SK-N-SH treated with all-trans-retinoic acid at 6 μM for 48 hours (cell line): ENCODE measurements at regions not wholly inside any gene's neighbourhood (a gene's known extent, or its start where the extent isn't known, plus 50 kb on each side); places are given as distances from the start of the nearest gene placed in this dataset.

Source experiments
- ATAC-seq: fragments of 200-7000 bp; cut with Tn5 transposase; 3 replicates; pipeline ENCODE4 v1.9.1; 2020; ENCODE audit warnings: mild to moderate bottlenecking, moderate library complexity
- ARNTL ChIP-seq: fragments of 450-650 bp; formaldehyde crosslinking; IDR thresholded peaks from 2 replicates; pipeline ENCODE4 v1.5.0; 2020; ENCODE audit warnings: low read depth, mild to moderate bottlenecking, moderate library complexity, borderline replicate concordance
- BACH2 ChIP-seq: fragments of 250-450 bp; sonication (Bioruptor Pico); IDR thresholded peaks from 2 replicates; pipeline ENCODE4 v1.9.0; 2021; ENCODE audit warnings: mild to moderate bottlenecking, borderline replicate concordance
- CSDC2 ChIP-seq: fragments of 250-450 bp; sonication (Bioruptor Pico); IDR thresholded peaks from 2 replicates; pipeline ENCODE4 v1.5.0; 2020; ENCODE audit warnings: mild to moderate bottlenecking, moderate library complexity
- ESRRG ChIP-seq: fragments of 250-450 bp; sonication (Bioruptor Pico); IDR thresholded peaks from 2 replicates; pipeline ENCODE4 v1.6.1; 2021; ENCODE audit warnings: mild to moderate bottlenecking
- ISL1 ChIP-seq: fragments of 250-450 bp; sonication (Bioruptor Pico); IDR thresholded peaks from 2 replicates; pipeline ENCODE4 v2.1.2; 2022; ENCODE audit warnings: mild to moderate bottlenecking, moderate library complexity
- OSR1 ChIP-seq: fragments of 250-450 bp; sonication (Bioruptor Pico); IDR thresholded peaks from 2 replicates; pipeline ENCODE4 v1.8.0; 2022; ENCODE audit warnings: moderate library complexity, mild to moderate bottlenecking, inconsistent platforms
- PPARA ChIP-seq: fragments of 250-450 bp; sonication (Bioruptor Pico); IDR thresholded peaks from 2 replicates; pipeline ENCODE4 v1.5.0; 2020; ENCODE audit warnings: mild to moderate bottlenecking, borderline replicate concordance
- RARB ChIP-seq: fragments of 250-450 bp; sonication (Bioruptor Pico); IDR thresholded peaks from 2 replicates; pipeline ENCODE4 v1.8.0; 2021; ENCODE audit warnings: mild to moderate bottlenecking, moderate library complexity
- SNAI2 ChIP-seq: fragments of 250-450 bp; sonication (Bioruptor Pico); IDR thresholded peaks from 2 replicates; pipeline ENCODE4 v1.5.0; 2020; ENCODE audit warnings: mild to moderate bottlenecking, moderate library complexity
- TCF4 ChIP-seq: fragments of 250-450 bp; sonication (Bioruptor Pico); IDR thresholded peaks from 2 replicates; pipeline ENCODE4 v1.8.0; 2021; ENCODE audit warnings: mild to moderate bottlenecking, moderate library complexity, borderline replicate concordance
- TOX ChIP-seq: fragments of 250-450 bp; sonication (Bioruptor Pico); IDR thresholded peaks from 2 replicates; pipeline ENCODE4 v1.8.0; 2021; ENCODE audit warnings: mild to moderate bottlenecking, moderate library complexity, borderline replicate concordance
- ZC3H10 ChIP-seq: fragments of 250-450 bp; sonication (Bioruptor Pico); IDR thresholded peaks from 2 replicates; pipeline ENCODE4 v1.5.1; 2021; ENCODE audit warnings: mild to moderate bottlenecking, moderate library complexity
- ZFP3 ChIP-seq: fragments of 250-450 bp; sonication (Bioruptor Pico); IDR thresholded peaks from 2 replicates; pipeline ENCODE4 v1.5.0; 2020; ENCODE audit warnings: mild to moderate bottlenecking, moderate library complexity
- ZFP30 ChIP-seq: fragments of 450-650 bp; formaldehyde crosslinking; IDR thresholded peaks from 2 replicates; pipeline ENCODE4 v1.5.0; 2022; ENCODE audit warnings: mild to moderate bottlenecking, moderate library complexity
- ZNF565 ChIP-seq: fragments of 450-650 bp; formaldehyde crosslinking; conservative IDR thresholded peaks from 2 replicates; pipeline ENCODE4 v1.5.0; 2020; ENCODE audit warnings: low read depth, mild to moderate bottlenecking, moderate library complexity
- ZNF70 ChIP-seq: fragments of 450-650 bp; formaldehyde crosslinking; IDR thresholded peaks from 2 replicates; pipeline ENCODE4 v1.5.0; 2020; ENCODE audit warnings: mild to moderate bottlenecking, moderate library complexity
- ZNF8 ChIP-seq: fragments of 450-650 bp; formaldehyde crosslinking; IDR thresholded peaks from 2 replicates; pipeline ENCODE4 v1.5.0; 2020; ENCODE audit warnings: mild to moderate bottlenecking, moderate library complexity
- TF ChIP-seq, protein P1 (sequence below): fragments of 250-450 bp; sonication (Bioruptor Pico); IDR thresholded peaks from 2 replicates; pipeline ENCODE4 v1.8.0; 2021; ENCODE audit warnings: low read depth, mild to moderate bottlenecking, moderate library complexity, borderline replicate concordance
- TF ChIP-seq, protein P2 (sequence below): fragments of 250-450 bp; sonication (Bioruptor Pico); IDR thresholded peaks from 2 replicates; pipeline ENCODE4 v1.8.0; 2020; ENCODE audit warnings: mild to moderate bottlenecking, moderate library complexity, borderline replicate concordance
- TF ChIP-seq, protein P3 (sequence below): fragments of 250-450 bp; sonication (Bioruptor Pico); IDR thresholded peaks from 2 replicates; pipeline ENCODE4 v1.5.1; 2021; ENCODE audit warnings: mild to moderate bottlenecking, moderate library complexity
- TF ChIP-seq, protein P4 (sequence below): fragments of 250-450 bp; sonication (Bioruptor Pico); IDR thresholded peaks from 2 replicates; pipeline ENCODE4 v1.5.1; 2020; ENCODE audit warnings: low read depth, mild to moderate bottlenecking, moderate library complexity

DNA sequence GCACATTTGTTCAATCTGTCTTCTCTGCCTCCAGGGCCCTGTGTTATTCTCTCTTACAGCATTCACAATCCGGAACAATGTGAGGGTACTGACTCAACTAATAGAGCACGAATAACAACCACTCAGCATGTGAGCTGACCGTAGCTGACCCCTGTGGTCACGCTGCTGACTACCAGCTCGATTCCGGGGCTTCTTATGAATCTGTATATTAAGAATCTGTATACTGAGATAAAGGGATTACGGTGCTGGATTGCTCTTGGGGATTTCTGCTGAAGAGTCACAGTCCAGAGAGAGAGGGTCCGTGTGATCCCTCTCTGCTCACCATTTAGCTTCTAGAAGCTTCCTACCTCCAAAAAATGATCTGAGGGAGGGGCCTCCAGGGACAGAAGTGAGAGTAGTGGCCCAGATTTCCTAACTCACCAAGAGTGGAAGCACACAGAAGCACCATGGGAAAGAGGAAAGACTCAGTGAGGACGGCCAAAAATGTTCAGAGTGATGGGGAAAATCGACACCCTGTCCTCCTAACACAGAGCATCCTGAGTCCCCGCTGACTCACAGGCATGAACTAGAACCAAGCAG, 156.2 kb downstream of the THBS2 start:
- no peak for TF ChIP-seq TOX (CRISPR knock-in tag)
- TF ChIP-seq ISL1 (CRISPR knock-in tag), result no peak
- no peak for TF ChIP-seq ZFP30 (CRISPR knock-in tag)
- TF ChIP-seq PPARA (CRISPR knock-in tag), result no peak
- TF ChIP-seq ESRRG (CRISPR knock-in tag), result no peak
- no peak for TF ChIP-seq ZNF8
- TF ChIP-seq RARB (CRISPR knock-in tag), result no peak
- TF ChIP-seq SNAI2 (CRISPR knock-in tag), result no peak
- TF ChIP-seq, protein P1, sequence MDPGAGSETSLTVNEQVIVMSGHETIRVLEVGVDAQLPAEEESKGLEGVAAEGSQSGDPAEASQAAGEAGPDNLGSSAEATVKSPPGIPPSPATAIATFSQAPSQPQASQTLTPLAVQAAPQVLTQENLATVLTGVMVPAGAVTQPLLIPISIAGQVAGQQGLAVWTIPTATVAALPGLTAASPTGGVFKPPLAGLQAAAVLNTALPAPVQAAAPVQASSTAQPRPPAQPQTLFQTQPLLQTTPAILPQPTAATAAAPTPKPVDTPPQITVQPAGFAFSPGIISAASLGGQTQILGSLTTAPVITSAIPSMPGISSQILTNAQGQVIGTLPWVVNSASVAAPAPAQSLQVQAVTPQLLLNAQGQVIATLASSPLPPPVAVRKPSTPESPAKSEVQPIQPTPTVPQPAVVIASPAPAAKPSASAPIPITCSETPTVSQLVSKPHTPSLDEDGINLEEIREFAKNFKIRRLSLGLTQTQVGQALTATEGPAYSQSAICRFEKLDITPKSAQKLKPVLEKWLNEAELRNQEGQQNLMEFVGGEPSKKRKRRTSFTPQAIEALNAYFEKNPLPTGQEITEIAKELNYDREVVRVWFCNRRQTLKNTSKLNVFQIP (CRISPR knock-in tag), result no peak
- TF ChIP-seq ARNTL (CRISPR knock-in tag), result no peak
- TF ChIP-seq ZNF70 (CRISPR knock-in tag), result no peak
- TF ChIP-seq ZC3H10 (CRISPR knock-in tag), result no peak
- TF ChIP-seq, protein P2, sequence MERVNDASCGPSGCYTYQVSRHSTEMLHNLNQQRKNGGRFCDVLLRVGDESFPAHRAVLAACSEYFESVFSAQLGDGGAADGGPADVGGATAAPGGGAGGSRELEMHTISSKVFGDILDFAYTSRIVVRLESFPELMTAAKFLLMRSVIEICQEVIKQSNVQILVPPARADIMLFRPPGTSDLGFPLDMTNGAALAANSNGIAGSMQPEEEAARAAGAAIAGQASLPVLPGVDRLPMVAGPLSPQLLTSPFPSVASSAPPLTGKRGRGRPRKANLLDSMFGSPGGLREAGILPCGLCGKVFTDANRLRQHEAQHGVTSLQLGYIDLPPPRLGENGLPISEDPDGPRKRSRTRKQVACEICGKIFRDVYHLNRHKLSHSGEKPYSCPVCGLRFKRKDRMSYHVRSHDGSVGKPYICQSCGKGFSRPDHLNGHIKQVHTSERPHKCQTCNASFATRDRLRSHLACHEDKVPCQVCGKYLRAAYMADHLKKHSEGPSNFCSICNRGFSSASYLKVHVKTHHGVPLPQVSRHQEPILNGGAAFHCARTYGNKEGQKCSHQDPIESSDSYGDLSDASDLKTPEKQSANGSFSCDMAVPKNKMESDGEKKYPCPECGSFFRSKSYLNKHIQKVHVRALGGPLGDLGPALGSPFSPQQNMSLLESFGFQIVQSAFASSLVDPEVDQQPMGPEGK (CRISPR knock-in tag), result no peak
- TF ChIP-seq, protein P3, sequence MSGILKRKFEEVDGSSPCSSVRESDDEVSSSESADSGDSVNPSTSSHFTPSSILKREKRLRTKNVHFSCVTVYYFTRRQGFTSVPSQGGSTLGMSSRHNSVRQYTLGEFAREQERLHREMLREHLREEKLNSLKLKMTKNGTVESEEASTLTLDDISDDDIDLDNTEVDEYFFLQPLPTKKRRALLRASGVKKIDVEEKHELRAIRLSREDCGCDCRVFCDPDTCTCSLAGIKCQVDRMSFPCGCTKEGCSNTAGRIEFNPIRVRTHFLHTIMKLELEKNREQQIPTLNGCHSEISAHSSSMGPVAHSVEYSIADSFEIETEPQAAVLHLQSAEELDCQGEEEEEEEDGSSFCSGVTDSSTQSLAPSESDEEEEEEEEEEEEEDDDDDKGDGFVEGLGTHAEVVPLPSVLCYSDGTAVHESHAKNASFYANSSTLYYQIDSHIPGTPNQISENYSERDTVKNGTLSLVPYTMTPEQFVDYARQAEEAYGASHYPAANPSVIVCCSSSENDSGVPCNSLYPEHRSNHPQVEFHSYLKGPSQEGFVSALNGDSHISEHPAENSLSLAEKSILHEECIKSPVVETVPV, result no peak
- TF ChIP-seq, protein P4, sequence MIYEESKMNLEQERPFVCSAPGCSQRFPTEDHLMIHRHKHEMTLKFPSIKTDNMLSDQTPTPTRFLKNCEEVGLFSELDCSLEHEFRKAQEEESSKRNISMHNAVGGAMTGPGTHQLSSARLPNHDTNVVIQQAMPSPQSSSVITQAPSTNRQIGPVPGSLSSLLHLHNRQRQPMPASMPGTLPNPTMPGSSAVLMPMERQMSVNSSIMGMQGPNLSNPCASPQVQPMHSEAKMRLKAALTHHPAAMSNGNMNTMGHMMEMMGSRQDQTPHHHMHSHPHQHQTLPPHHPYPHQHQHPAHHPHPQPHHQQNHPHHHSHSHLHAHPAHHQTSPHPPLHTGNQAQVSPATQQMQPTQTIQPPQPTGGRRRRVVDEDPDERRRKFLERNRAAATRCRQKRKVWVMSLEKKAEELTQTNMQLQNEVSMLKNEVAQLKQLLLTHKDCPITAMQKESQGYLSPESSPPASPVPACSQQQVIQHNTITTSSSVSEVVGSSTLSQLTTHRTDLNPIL, result no peak
- no peak for TF ChIP-seq ZFP3
- no peak for TF ChIP-seq OSR1
- ATAC-seq, result peak; percentile 86

DNA sequence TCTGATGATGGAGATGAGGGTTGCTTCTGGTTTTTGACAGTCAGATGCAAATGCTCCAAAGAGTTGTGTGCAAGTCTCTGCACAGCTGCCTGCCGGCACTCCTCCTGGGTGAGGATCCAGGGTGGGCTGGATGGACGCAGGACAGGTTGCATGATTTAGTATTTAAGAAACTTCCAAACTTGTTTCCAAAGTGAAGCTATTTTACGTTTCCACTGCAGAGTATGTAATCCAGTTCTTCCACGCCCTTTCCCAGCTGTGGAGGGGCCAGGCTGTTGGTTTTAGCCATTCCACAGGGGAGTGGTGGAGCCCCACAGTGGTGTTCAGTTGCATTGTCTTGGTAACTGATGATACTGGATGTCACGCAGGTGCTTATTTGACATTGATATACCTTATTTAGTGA, 157.3 kb downstream of the THBS2 start:
- no peak for TF ChIP-seq ARNTL (CRISPR knock-in tag)
- no peak for TF ChIP-seq ZC3H10 (CRISPR knock-in tag)
- TF ChIP-seq, protein P2 (CRISPR knock-in tag), result no peak
- no peak for TF ChIP-seq ZFP3
- TF ChIP-seq, protein P3, result no peak
- TF ChIP-seq CSDC2 (CRISPR knock-in tag), result no peak
- TF ChIP-seq RARB (CRISPR knock-in tag), result no peak
- TF ChIP-seq TOX (CRISPR knock-in tag), result no peak
- TF ChIP-seq PPARA (CRISPR knock-in tag), result no peak
- no peak for TF ChIP-seq ZFP30 (CRISPR knock-in tag)
- no peak for TF ChIP-seq ZNF565
- no peak for TF ChIP-seq ZNF70 (CRISPR knock-in tag)
- TF ChIP-seq OSR1, result no peak
- TF ChIP-seq SNAI2 (CRISPR knock-in tag), result no peak
- no peak for TF ChIP-seq TCF4 (CRISPR knock-in tag)
- no peak for TF ChIP-seq ZNF8
- no peak for TF ChIP-seq ESRRG (CRISPR knock-in tag)
- TF ChIP-seq ISL1 (CRISPR knock-in tag), result no peak
- no peak for TF ChIP-seq BACH2
- no peak for ATAC-seq
